HG03025 (cell line): ENCODE measurements at regions not wholly inside any gene's neighbourhood (a gene's known extent, or its start where the extent isn't known, plus 50 kb on each side); places are given as distances from the start of the nearest gene placed in this dataset.

Source experiments
- ATAC-seq: cut with Tn5 transposase; IDR thresholded peaks from one replicate; pipeline ENCODE4 v1.9.1; 2021; ENCODE audit warnings: mild to moderate bottlenecking, moderate library complexity; ENCODE audit not compliant: unreplicated experiment, low FRiP score

GRCh38 chr10:28949005-28950004 is 272.0 kb downstream of the BAMBI start:
- ATAC-seq = no peak

GRCh38 chr10:28951484-28951883 is 274.2 kb downstream of the BAMBI start:
- no peak for ATAC-seq

- no peak for ATAC-seq
Observed at GRCh38 chr10:28952523-28952922, 275.2 kb downstream of the BAMBI start.

GRCh38 chr10:28954211-28954610 is 276.9 kb downstream of the BAMBI start:
- no peak for ATAC-seq

- no peak for ATAC-seq
Observed at GRCh38 chr10:28958468-28958867, 281.1 kb downstream of the BAMBI start.

- no peak for ATAC-seq
Observed at GRCh38 chr10:28959850-28960501, 282.7 kb downstream of the BAMBI start.

- ATAC-seq = no peak
Observed at GRCh38 chr10:28962768-28963167, 285.4 kb downstream of the BAMBI start.

- no peak for ATAC-seq
Observed at GRCh38 chr10:28963539-28964221, 286.4 kb downstream of the BAMBI start.

GRCh38 chr10:28965937-28966336 is 288.6 kb downstream of the BAMBI start:
- no peak for ATAC-seq

GRCh38 chr10:28967031-28967430 is 289.7 kb downstream of the BAMBI start:
- ATAC-seq = no peak

- ATAC-seq = no peak
Observed at GRCh38 chr10:28969413-28969812, 292.1 kb downstream of the BAMBI start.

GRCh38 chr10:28970231-28970630 is 292.9 kb downstream of the BAMBI start:
- no peak for ATAC-seq

GRCh38 chr10:28971255-28971654 is 293.9 kb downstream of the BAMBI start:
- ATAC-seq = no peak

GRCh38 chr10:28971764-28972163 is 294.4 kb downstream of the BAMBI start:
- ATAC-seq = no peak

- ATAC-seq = no peak
Observed at GRCh38 chr10:28973309-28973972, 296.1 kb downstream of the BAMBI start.

GRCh38 chr10:28975891-28976531 is 298.7 kb downstream of the BAMBI start:
- no peak for ATAC-seq

GRCh38 chr10:28977518-28977917 is 300.2 kb downstream of the BAMBI start:
- no peak for ATAC-seq

- no peak for ATAC-seq
Observed at GRCh38 chr10:28980264-28980663, 302.9 kb downstream of the BAMBI start.

GRCh38 chr10:28981007-28981406 is 303.7 kb downstream of the BAMBI start:
- no peak for ATAC-seq

GRCh38 chr10:28982974-28983373 is 305.7 kb downstream of the BAMBI start:
- ATAC-seq = no peak
